OCI-LY7 (cell line): ENCODE measurements at regions not wholly inside any gene's neighbourhood (a gene's known extent, or its start where the extent isn't known, plus 50 kb on each side); places are given as distances from the start of the nearest gene placed in this dataset.

ENCODE experiments used
- BruUV-seq: library from RNA; stranded (reverse); fragments of 400-500 nt; replicated peaks from 2 replicates; lab custom pipeline; 2021; lab: Mats Ljungman, UMichigan
- CTCF ChIA-PET: fragments of 300-600 bp; sonication (Branson Sonifier 250); formaldehyde crosslinking; loops from one replicate; lab custom pipeline; 2022; ENCODE audit warnings: antibody characterized with exemption; ENCODE audit not compliant: unreplicated experiment; lab: Charles Lee
- POLR2A ChIA-PET: fragments of 300-600 bp; sonication (Branson Sonifier 250); formaldehyde crosslinking; loops from one replicate; lab custom pipeline; 2022; ENCODE audit warnings: antibody characterized with exemption; lab: Charles Lee
- DNase-seq: peaks from one replicate; pipeline ENCODE4 v3.0.0-alpha.2; 2015; ENCODE audit warnings: low spot score
- H2AFZ ChIP-seq: fragments of 200-600 bp; sonication (generic), shearing (Covaris generic); 2 replicates; pipeline ENCODE4 v1.6.1; 2014; ENCODE audit warnings: mild to moderate bottlenecking, antibody characterized with exemption, low read length, moderate library complexity
- H3K27ac ChIP-seq: fragments of 200-600 bp; sonication (generic); 2 replicates; pipeline ENCODE4 v1.5.1; 2014; ENCODE audit warnings: mixed run types, low read depth, mild to moderate bottlenecking, moderate library complexity, low read length, inconsistent platforms; ENCODE audit not compliant: poor library complexity, severe bottlenecking
- H3K36me3 ChIP-seq: fragments of 200-600 bp; sonication (generic); 2 replicates; pipeline ENCODE4 v1.6.1; 2014; ENCODE audit warnings: mild to moderate bottlenecking, antibody characterized with exemption, low read length, moderate library complexity, mixed read lengths; ENCODE audit not compliant: insufficient read depth
- H3K4me1 ChIP-seq: fragments of 200-600 bp; sonication (generic); 2 replicates; pipeline ENCODE4 v1.5.1; 2014; ENCODE audit warnings: mild to moderate bottlenecking, low read length; ENCODE audit not compliant: insufficient read depth, poor library complexity, severe bottlenecking
- H3K4me2 ChIP-seq: fragments of 200-600 bp; sonication (generic); 2 replicates; pipeline ENCODE4 v1.6.1; 2014; ENCODE audit warnings: mild to moderate bottlenecking, low read length
- H3K4me3 ChIP-seq: fragments of 200-600 bp; sonication (generic); 2 replicates; pipeline ENCODE4 v1.5.1; 2014; ENCODE audit warnings: mild to moderate bottlenecking, low read depth, low read length; ENCODE audit not compliant: poor library complexity, severe bottlenecking
- H3K79me2 ChIP-seq: fragments of 200-600 bp; sonication (generic); 2 replicates; pipeline ENCODE4 v1.6.1; 2016; ENCODE audit warnings: low read depth, mild to moderate bottlenecking, low read length, moderate library complexity, mixed read lengths; ENCODE audit not compliant: insufficient read depth
- H3K9me2 ChIP-seq: fragments of 200-600 bp; sonication (generic); 2 replicates; pipeline ENCODE4 v1.6.1; 2016; ENCODE audit warnings: mild to moderate bottlenecking, low read length, mixed read lengths; ENCODE audit not compliant: insufficient read depth
- H3K9me3 ChIP-seq: fragments of 200-600 bp; sonication (generic); 2 replicates; pipeline ENCODE4 v1.6.1; 2014; ENCODE audit warnings: mild to moderate bottlenecking, mixed run types, low read length, mixed read lengths
- H4K20me1 ChIP-seq: fragments of 200-600 bp; sonication (generic); 2 replicates; pipeline ENCODE4 v1.6.1; 2014; ENCODE audit warnings: mild to moderate bottlenecking, antibody characterized with exemption, low read length, moderate library complexity, mixed read lengths; ENCODE audit not compliant: insufficient read depth
- EZH2phosphoT487 ChIP-seq: fragments of 200-600 bp; sonication (generic); IDR thresholded peaks from 2 replicates; pipeline ENCODE4 v1.6.1; 2018; ENCODE audit warnings: low read depth, borderline replicate concordance, mild to moderate bottlenecking, mixed run types, antibody characterized with exemption, low read length, moderate library complexity, mixed read lengths
- intact Hi-C: fragments of 100-400 bp; cut with micrococcal nuclease; formaldehyde crosslinking; loops from one replicate; pipeline ENCODE4 v1.10.0; 2022; ENCODE audit not compliant: unreplicated experiment
- TF ChIP-seq, protein P1 (sequence below): fragments of 200-600 bp; sonication (generic); conservative IDR thresholded peaks from 2 replicates; pipeline ENCODE4 v1.5.1; 2014; ENCODE audit warnings: mild to moderate bottlenecking, antibody characterized with exemption, low read length, moderate library complexity, mixed read lengths

DNA sequence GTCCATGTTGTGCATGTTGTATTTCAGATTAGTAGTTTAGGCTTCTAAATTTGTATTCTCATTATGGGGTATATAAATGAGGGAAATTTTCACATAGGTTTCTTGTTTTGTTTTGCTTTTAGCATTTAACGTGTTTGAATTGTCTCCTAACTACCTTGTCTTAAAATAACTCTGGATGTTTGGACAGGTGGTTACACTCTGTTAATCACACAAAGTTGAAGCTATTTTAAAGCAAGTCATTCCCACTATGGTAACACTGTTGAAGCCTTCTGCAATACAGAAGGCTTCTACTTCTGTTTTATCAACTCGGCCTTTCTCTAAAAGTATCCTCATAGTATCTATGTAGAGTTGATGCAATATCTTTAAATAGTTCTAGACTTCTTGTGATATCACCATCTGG, 245.3 kb upstream of the HTR2A start:
- no peaks in the 10 kb centered on the region for H4K20me1 ChIP-seq
- H3K4me1 ChIP-seq, result no peaks in the 10 kb centered on the region
- no peaks in the 10 kb centered on the region for H3K79me2 ChIP-seq
- no peak overlapping the region for H2AFZ ChIP-seq
- no peaks in the 10 kb centered on the region for H3K9me2 ChIP-seq
- no peaks in the 10 kb centered on the region for H3K36me3 ChIP-seq
- BruUV-seq, result no TSS peak
- H3K27ac ChIP-seq, result no peak overlapping the region
- H3K9me3 ChIP-seq, result no peaks in the 10 kb centered on the region
- no peak for TF ChIP-seq EZH2phosphoT487
- TF ChIP-seq, protein P1, sequence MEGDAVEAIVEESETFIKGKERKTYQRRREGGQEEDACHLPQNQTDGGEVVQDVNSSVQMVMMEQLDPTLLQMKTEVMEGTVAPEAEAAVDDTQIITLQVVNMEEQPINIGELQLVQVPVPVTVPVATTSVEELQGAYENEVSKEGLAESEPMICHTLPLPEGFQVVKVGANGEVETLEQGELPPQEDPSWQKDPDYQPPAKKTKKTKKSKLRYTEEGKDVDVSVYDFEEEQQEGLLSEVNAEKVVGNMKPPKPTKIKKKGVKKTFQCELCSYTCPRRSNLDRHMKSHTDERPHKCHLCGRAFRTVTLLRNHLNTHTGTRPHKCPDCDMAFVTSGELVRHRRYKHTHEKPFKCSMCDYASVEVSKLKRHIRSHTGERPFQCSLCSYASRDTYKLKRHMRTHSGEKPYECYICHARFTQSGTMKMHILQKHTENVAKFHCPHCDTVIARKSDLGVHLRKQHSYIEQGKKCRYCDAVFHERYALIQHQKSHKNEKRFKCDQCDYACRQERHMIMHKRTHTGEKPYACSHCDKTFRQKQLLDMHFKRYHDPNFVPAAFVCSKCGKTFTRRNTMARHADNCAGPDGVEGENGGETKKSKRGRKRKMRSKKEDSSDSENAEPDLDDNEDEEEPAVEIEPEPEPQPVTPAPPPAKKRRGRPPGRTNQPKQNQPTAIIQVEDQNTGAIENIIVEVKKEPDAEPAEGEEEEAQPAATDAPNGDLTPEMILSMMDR, result no peak
- no peak overlapping the region for H3K4me3 ChIP-seq
- ChIA-PET CTCF (no interaction called here), POLR2A (no interaction called here)
- no peak overlapping the region for H3K4me2 ChIP-seq
- intact Hi-C loops, result no loop called here
- no peak for DNase-seq

GRCh38 chr13:47139519-47139918, 242.7 kb upstream of the HTR2A start:
- H3K4me2 ChIP-seq, result no peak overlapping the region
- no peaks in the 10 kb centered on the region for H4K20me1 ChIP-seq
- POLR2A ChIA-PET, result no interaction called here
- no peaks in the 10 kb centered on the region for H3K36me3 ChIP-seq
- no peak overlapping the region for H2AFZ ChIP-seq
- DNase-seq, result no peak
- no TSS peak for BruUV-seq
- H3K27ac ChIP-seq, result no peak overlapping the region
- no peaks in the 10 kb centered on the region for H3K9me3 ChIP-seq
- intact Hi-C loops, result no loop called here
- no peak overlapping the region for H3K4me3 ChIP-seq
- CTCF ChIA-PET, result no interaction called here
- no peaks in the 10 kb centered on the region for H3K79me2 ChIP-seq
- H3K4me1 ChIP-seq, result no peaks in the 10 kb centered on the region
- no peak for TF ChIP-seq EZH2phosphoT487
- TF ChIP-seq, protein P1, result no peak
- H3K9me2 ChIP-seq, result no peaks in the 10 kb centered on the region

DNA sequence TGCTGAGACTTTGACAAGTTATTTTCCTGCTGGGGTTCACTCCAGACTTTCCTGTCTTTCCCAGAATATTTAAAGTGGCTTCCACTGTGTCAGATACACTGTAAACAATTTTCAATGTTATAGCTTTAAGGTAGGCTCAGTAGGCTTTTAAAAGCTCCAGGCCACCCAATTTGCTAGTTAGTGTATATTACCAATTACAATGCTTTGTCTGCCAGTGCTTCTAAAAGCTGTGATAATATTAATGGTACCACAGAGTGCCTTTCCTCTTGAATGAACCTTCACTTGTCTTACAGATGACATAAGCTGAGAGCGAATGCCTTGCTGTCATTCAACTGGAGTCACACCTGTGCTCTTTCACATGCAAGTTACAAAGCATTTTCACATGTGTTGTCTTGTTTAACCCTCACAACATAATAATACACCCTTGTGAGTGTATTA, 239.7 kb upstream of the HTR2A start:
- no TSS peak for BruUV-seq
- no peaks in the 10 kb centered on the region for H3K9me3 ChIP-seq
- intact Hi-C loops, result no loop called here

More for the DNA sequence above, 239.7 kb upstream of the HTR2A start:
- no peaks in the 10 kb centered on the region for H3K9me2 ChIP-seq
- no peak overlapping the region for H3K27ac ChIP-seq
- no peaks in the 10 kb centered on the region for H3K79me2 ChIP-seq
- TF ChIP-seq, protein P1, result no peak
- TF ChIP-seq EZH2phosphoT487, result no peak
- no peaks in the 10 kb centered on the region for H3K36me3 ChIP-seq
- POLR2A ChIA-PET, result interaction anchor here (0.5 to 0.6 kb wide), 2 partner anchors 39 to 214 kb away, joined by 3 to 7 read pairs; no protein-coding TSS in a partner anchor
- no peak overlapping the region for H2AFZ ChIP-seq
- no peaks in the 10 kb centered on the region for H4K20me1 ChIP-seq
- DNase-seq, result no peak
- H3K4me3 ChIP-seq, result no peak overlapping the region
- CTCF ChIA-PET, result no interaction called here
- no peaks in the 10 kb centered on the region for H3K4me1 ChIP-seq
- H3K4me2 ChIP-seq, result no peak overlapping the region
